Ovary (tissue), 7 donors: ENCODE measurements at regions not wholly inside any gene's neighbourhood (a gene's known extent, or its start where the extent isn't known, plus 50 kb on each side); places are given as distances from the start of the nearest gene placed in this dataset.
"Not testable (repeated sequence)": the region's sequence is repeated elsewhere in the genome, so short reads cannot be mapped to it uniquely, and the experiment has no call there.

Experiments used
- DNase-seq, 5 donors: peaks; one replicate each; pipeline ENCODE4 v3.0.0-alpha.2; 2019 to 2020
- H3K27ac ChIP-seq, 2 donors: fragments of 200-600 bp; one replicate each; pipeline versions ENCODE4 v1.5.1 to v1.8.0; 2019 to 2022
- H3K27me3 ChIP-seq: fragments of 200-600 bp; one replicate; pipeline ENCODE4 v1.8.0; 2022
- H3K36me3 ChIP-seq: fragments of 200-600 bp; sonication (generic); one replicate; pipeline ENCODE4 v1.5.1; 2019
- H3K4me1 ChIP-seq: one replicate; pipeline ENCODE4 v1.8.1; 2013; ENCODE audit warnings: mild to moderate bottlenecking, moderate library complexity; ENCODE audit not compliant: insufficient read depth
- H3K4me3 ChIP-seq: fragments of 200-600 bp; sonication (generic); one replicate; pipeline ENCODE4 v1.5.1; 2017
- H3K9me3 ChIP-seq, 2 donors: fragments of 200-600 bp in 1 of 2; sonication (generic) in 1 of 2; one replicate each; pipeline versions ENCODE4 v1.5.1 to v1.8.1; 2013 to 2019; ENCODE audit warnings: mild to moderate bottlenecking in 1 of 2, moderate library complexity in 1 of 2
- CTCF ChIP-seq, 3 donors: fragments of 450-650 bp in 2 of 3; fragments of 200-600 bp in 1 of 3; IDR thresholded peaks; one replicate each; pipeline versions ENCODE4 v1.5.1 to v1.8.0; 2016 to 2022; ENCODE audit warnings: antibody characterized with exemption in 3 of 3, mild to moderate bottlenecking in 1 of 3
- EP300 ChIP-seq: sonication (generic); formaldehyde crosslinking; IDR thresholded peaks from one replicate; pipeline ENCODE4 v1.6.1; 2017; ENCODE audit warnings: antibody characterized with exemption
- POLR2A ChIP-seq: fragments of 450-650 bp; IDR thresholded peaks from one replicate; pipeline ENCODE4 v1.6.1; 2017; ENCODE audit warnings: antibody characterized with exemption, mild to moderate bottlenecking, moderate library complexity
- WGBS, 3 donors: extraction: QIAGEN DNeasy Blood & Tissue Kit in 1 of 3; methylation state at CpG; one replicate each; pipeline versions ENCODE4 v1.1.5 to v1.1.7; 2013 to 2017; 5-methylcytosine and 5-hydroxymethylcytosine counted together
- intact Hi-C, 4 donors: fragments of 100-400 bp; cut with DNase I; formaldehyde crosslinking; loops; one replicate each; pipeline versions ENCODE4 v1.11.0 to v1.15.1; 2022 to 2023
- donor health status: DM: no; HTN: no; CAD: no; lungs with moderate emphysema.
- donor health status: DM: no; HTN: no; CAD: no.
- donor health status: Bipolar disorder and iron deficiency.
- donor health status: DM: no; HTN: no; CAD: no.
- donor health status: DM: yes; HTN: yes; CAD: no.

GRCh38 chr6:11851387-11851786 is 72.8 kb upstream of the ADTRP start:
- intact Hi-C loops = no loop called here
- no peak overlapping the region for H3K4me3 ChIP-seq
- no peaks in the 10 kb centered on the region for H3K36me3 ChIP-seq
- H3K27me3 ChIP-seq = no peaks in the 10 kb centered on the region
- no peak for DNase-seq
- peaks cover 6% of the 10 kb centered on the region for H3K4me1 ChIP-seq
- no peaks in the 10 kb centered on the region for H3K9me3 ChIP-seq
- no peak overlapping the region for H3K27ac ChIP-seq
- WGBS, 3 donors = 81 to 93% (median 87%) methylated on average over 4 of the region's 4 CpGs
- no peak for TF ChIP-seq CTCF (IDR thresholded peaks at IDR 0.05)
- TF ChIP-seq POLR2A = no peak
- TF ChIP-seq EP300 = no peak

DNA sequence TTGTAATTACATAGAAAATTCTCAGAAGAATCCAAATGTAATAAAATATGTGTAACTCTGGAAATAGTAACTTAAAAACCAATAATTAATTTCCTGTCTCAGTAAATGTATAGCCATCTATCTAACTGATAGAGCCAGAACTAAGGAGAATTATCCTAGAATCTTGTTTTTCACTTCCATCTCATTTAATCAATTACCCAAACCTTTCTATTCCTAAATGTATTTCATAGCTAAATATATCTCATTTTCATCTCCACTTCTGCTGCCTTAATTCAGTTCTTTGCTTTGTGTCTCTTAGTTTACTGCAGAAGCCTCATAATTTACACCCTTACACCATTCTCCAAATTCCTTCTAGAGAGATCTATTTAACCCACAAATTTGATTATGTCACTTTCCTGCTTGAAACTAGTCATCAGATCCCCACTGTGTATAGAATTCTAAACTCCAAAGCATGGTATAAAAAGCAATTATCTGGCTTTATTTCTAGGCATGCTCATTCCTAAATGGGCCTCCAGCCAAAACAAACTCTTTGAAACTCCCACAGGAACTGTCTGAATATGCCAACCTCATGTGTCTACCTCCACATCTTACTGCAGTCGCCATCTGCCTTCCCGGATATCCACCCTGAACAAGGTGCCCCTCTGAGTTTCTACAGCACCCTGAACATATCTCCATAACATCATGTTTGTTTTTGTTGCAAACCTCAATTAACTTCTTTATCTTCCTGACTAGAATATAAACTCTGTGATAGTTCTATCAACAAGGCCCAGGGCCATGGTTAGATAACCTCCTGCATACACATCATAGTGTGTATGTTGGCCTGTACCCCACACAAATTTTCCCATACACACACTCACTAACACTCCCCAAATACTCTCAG is 70.5 kb upstream of the ADTRP start:
- Histone ChIP-seq H3K4me3 (no peak overlapping the region), H3K27me3 (no peaks in the 10 kb centered on the region), H3K4me1 (peaks cover 3% of the 10 kb centered on the region), H3K9me3 (no peaks in the 10 kb centered on the region), H3K36me3 (no peaks in the 10 kb centered on the region), H3K27ac (no peak overlapping the region)
- no peak for DNase-seq
- WGBS, 3 donors = 56 to 62% (median 57%) methylated on average over 2 of the region's 2 CpGs
- TF ChIP-seq CTCF (IDR thresholded peaks at IDR 0.05) (no peak), POLR2A (no peak), EP300 (no peak)
- intact Hi-C loops = no loop called here

DNA sequence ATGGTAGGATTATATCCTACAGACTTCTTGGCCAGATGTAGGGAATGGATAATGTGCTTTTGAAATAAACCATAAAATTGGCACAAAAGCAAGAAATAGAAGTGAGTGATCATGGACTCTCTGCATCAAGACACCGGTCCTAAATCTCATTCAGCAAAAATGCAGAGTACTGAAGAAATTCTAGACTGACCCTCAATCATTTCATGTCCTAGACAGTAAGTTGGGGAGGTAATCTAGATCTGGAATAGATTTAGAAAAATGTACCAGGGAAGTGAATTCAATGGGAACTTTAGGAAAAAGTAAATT is 69.7 kb upstream of the ADTRP start:
- peaks cover 2% of the 10 kb centered on the region for H3K4me1 ChIP-seq
- TF ChIP-seq EP300 = no peak
- no peak for TF ChIP-seq CTCF (IDR thresholded peaks at IDR 0.05)
- no peak for TF ChIP-seq POLR2A
- intact Hi-C loops = no loop called here
- no peaks in the 10 kb centered on the region for H3K36me3 ChIP-seq
- H3K9me3 ChIP-seq = no peaks in the 10 kb centered on the region
- DNase-seq = no peak
- H3K27ac ChIP-seq = no peak overlapping the region
- H3K27me3 ChIP-seq = no peaks in the 10 kb centered on the region
- H3K4me3 ChIP-seq = no peak overlapping the region
- 93 to 97% (median 94%) methylated on average over 1 of the region's 1 CpG for WGBS, 3 donors

- intact Hi-C loops = no loop called here
- peaks cover 2% of the 10 kb centered on the region for H3K4me1 ChIP-seq
These were observed 69.1 kb upstream of the ADTRP start for GRCh38 chr6:11847515-11848345.

DNA sequence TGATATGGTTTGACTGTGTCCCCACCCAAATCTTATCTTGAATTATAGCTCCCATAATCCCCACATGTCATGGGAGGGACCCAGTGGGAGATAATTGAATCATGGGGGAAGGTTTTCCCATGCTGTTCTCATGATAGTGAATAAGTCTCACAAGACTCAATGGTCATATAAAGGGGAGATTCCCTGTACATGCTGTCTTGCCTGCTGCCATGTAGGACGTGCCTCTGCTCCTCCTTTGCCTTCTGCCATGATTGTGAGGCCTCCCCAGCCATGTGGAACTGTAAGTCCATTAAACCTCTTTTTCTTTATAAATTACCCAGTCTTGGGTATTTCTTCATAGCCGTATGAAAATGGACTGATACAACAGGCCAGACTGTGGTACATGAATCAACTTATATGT is 68.5 kb upstream of the ADTRP start:
- DNase-seq, H3K9me3 ChIP-seq, H3K36me3 ChIP-seq, intact Hi-C loops, H3K27ac ChIP-seq, H3K27me3 ChIP-seq, H3K4me1 ChIP-seq, H3K4me3 ChIP-seq: not testable (repeated sequence)
- WGBS, 3 donors = 80 to 87% (median 83%) methylated on average over 2 of the region's 2 CpGs

More at GRCh38 chr6:11847515-11848345, 69.1 kb upstream of the ADTRP start:
- Histone ChIP-seq H3K36me3 (no peaks in the 10 kb centered on the region), H3K27me3 (no peaks in the 10 kb centered on the region), H3K27ac (no peak overlapping the region), H3K9me3 (no peaks in the 10 kb centered on the region), H3K4me3 (no peak overlapping the region)
- TF ChIP-seq CTCF (IDR thresholded peaks at IDR 0.05) (no peak), EP300 (no peak), POLR2A (no peak)
- no peak for DNase-seq
- 79 to 82% (median 81%) methylated on average over 6 of the region's 6 CpGs for WGBS, 3 donors
